ENCODE measurements at regions not wholly inside any gene's neighbourhood (a gene's known extent, or its start where the extent isn't known, plus 50 kb on each side); places are given as distances from the start of the nearest gene placed in this dataset.
A peak's percentile ranks its signal among the peaks of the same experiment; 100 is the strongest.

- Histone ChIP-seq H3K36me3 (no peaks in the 10 kb centered on the region), H3K4me1 (peaks cover 3% of the 10 kb centered on the region), H3K27me3 (ENCODE audit: low read depth) (no peaks in the 10 kb centered on the region), H3K4me3 (no peak overlapping the region), H3K9me3 (replicated peaks) (no peaks in the 10 kb centered on the region), H3K27ac (replicated peaks) (no peak overlapping the region)
- TF ChIP-seq CTCF (IDR thresholded peaks at IDR 0.05; ENCODE audit: borderline replicate concordance): no peak
- intact Hi-C loops (cut with micrococcal nuclease): no loop called here
- no peak for DNase-seq
Observed at GRCh38 chr14:51574009-51574408, 77.7 kb upstream of the FRMD6 start.

GRCh38 chr14:51575349-51576116, 76.2 kb upstream of the FRMD6 start:
- Histone ChIP-seq H3K4me3 (no peak overlapping the region), H3K9me3 (replicated peaks) (no peaks in the 10 kb centered on the region), H3K36me3 (no peaks in the 10 kb centered on the region), H3K27me3 (ENCODE audit: low read depth) (peaks cover 5% of the 10 kb centered on the region), H3K4me1 (peaks cover 3% of the 10 kb centered on the region), H3K27ac (replicated peaks) (peak overlapping the region; percentile 19)
- DNase-seq: peak; percentile 22
- TF ChIP-seq CTCF (IDR thresholded peaks at IDR 0.05; ENCODE audit: borderline replicate concordance): no peak
- intact Hi-C loops (cut with micrococcal nuclease): no loop called here

- H3K36me3 ChIP-seq: no peaks in the 10 kb centered on the region
- H3K27ac ChIP-seq (replicated peaks): peak overlapping the region; percentile 19
- no peaks in the 10 kb centered on the region for H3K9me3 ChIP-seq (replicated peaks)
- intact Hi-C loops (cut with micrococcal nuclease): no loop called here
- peaks cover 8% of the 10 kb centered on the region for H3K27me3 ChIP-seq (ENCODE audit: low read depth)
- no peak for TF ChIP-seq CTCF (IDR thresholded peaks at IDR 0.05; ENCODE audit: borderline replicate concordance)
- peaks cover 3% of the 10 kb centered on the region for H3K4me1 ChIP-seq
- no peak for DNase-seq
- H3K4me3 ChIP-seq: no peak overlapping the region
Observed at GRCh38 chr14:51576117-51576430, 75.6 kb upstream of the FRMD6 start.

- intact Hi-C loops (cut with micrococcal nuclease): no loop called here
- H3K9me3 ChIP-seq (replicated peaks): no peaks in the 10 kb centered on the region
- no peak overlapping the region for H3K4me3 ChIP-seq
- no peak for TF ChIP-seq CTCF (IDR thresholded peaks at IDR 0.05; ENCODE audit: borderline replicate concordance)
- H3K36me3 ChIP-seq: no peaks in the 10 kb centered on the region
- H3K27ac ChIP-seq (replicated peaks): no peak overlapping the region
- peaks cover 8% of the 10 kb centered on the region for H3K27me3 ChIP-seq (ENCODE audit: low read depth)
- DNase-seq: no peak
- peaks cover 3% of the 10 kb centered on the region for H3K4me1 ChIP-seq
Observed at GRCh38 chr14:51576879-51577278, 74.8 kb upstream of the FRMD6 start.

GRCh38 chr14:51578853-51579252, 72.9 kb upstream of the FRMD6 start:
- intact Hi-C loops (cut with micrococcal nuclease): no loop called here
- DNase-seq: no peak
- Histone ChIP-seq H3K4me1 (peaks cover 3% of the 10 kb centered on the region), H3K36me3 (no peaks in the 10 kb centered on the region), H3K27me3 (ENCODE audit: low read depth) (peaks cover 8% of the 10 kb centered on the region), H3K9me3 (replicated peaks) (no peaks in the 10 kb centered on the region), H3K4me3 (no peak overlapping the region), H3K27ac (replicated peaks) (no peak overlapping the region)
- no peak for TF ChIP-seq CTCF (IDR thresholded peaks at IDR 0.05; ENCODE audit: borderline replicate concordance)

Measured in left ventricle myocardium inferior (tissue), 1 donor.